ENCODE measurements at regions not wholly inside any gene's neighbourhood (a gene's known extent, or its start where the extent isn't known, plus 50 kb on each side); places are given as distances from the start of the nearest gene placed in this dataset.
"Not testable (repeated sequence)": the region's sequence is repeated elsewhere in the genome, so short reads cannot be mapped to it uniquely, and the experiment has no call there.

DNA sequence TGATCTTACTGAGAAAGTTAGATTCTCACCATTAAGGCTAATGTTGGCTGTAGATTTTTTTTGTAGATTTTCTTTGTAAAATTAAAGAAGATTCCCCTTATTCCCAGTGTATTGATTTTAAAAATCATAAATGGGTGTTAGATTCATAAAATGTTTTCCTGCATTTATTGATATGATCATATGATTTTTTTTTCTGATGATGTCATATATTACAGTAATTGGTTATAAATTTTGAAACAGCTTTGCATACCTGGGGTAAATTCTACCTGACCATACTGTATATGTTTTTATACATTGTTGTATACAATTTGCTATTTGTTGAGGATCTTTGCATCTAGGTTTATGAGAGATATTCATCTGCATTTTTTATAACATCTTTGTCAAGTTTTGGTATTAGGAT is 880.3 kb upstream of the GRIA3 start:
- no peak for DNase-seq (ENCODE audit: low spot score)

- DNase-seq (ENCODE audit: low spot score), result no peak
Measured at GRCh38 chrX:122344816-122345215, 839.3 kb upstream of the GRIA3 start.

DNA sequence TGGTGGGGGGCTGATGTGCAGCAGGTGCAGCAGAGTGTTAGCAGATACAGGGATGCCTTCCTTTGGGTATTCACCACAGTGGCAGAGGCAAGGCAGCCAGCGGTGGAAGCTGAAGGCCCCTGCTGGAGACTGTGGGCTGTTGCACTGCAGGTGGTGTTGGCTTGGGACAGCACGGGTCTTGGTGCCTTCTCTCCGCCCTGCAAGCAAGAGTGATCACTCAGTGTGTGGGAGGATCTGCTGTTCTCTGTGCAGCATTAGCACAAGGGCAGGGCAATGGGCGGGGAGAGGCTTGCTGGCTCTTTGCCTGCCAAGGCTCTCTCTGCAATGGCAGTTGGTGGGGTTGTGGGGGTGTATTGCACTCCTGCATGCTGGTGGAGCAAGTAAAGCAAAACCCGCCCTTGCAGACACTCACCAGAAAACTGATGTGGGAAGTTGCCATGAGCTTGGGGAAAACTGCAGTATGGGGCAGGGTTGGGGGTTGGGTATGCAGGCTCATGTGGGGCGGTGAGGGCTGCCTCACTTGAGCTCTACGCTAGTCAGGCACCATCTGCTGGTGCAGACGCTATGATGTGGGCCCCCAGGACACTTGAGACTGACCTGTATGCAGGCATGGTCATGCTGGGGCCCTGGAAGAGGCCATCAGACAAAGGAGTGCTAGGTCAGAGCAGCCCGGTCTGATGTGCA is 820.8 kb upstream of the GRIA3 start:
- no peak for DNase-seq (ENCODE audit: low spot score)

- not testable (repeated sequence) for DNase-seq (ENCODE audit: low spot score)
Measured at GRCh38 chrX:122375533-122375932, 808.5 kb upstream of the GRIA3 start.

- DNase-seq (ENCODE audit: low spot score), result no peak
Measured at GRCh38 chrX:122389005-122389404, 795.1 kb upstream of the GRIA3 start.

DNA sequence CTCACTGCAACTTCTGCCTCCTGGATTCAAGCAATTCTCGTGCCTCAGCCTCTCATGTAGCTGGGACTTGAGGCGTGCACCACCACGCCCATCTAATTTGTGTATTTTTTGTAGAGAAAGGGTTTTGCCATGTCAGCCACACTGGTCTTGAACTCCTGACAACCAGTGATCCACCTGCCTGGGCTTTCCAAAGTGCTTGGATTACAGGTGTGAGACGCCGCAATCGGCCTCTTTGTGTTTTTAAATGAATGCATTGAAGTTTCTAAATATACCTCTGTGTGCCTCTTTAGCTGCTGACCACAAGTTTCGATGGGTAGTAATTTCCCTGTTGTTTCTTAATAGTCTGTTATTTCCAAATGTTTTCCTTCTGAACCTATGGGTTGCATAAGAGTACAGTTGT is 765.3 kb upstream of the GRIA3 start:
- DNase-seq (ENCODE audit: low spot score), result no peak

GRCh38 chrX:122421434-122422121 is 762.5 kb upstream of the GRIA3 start:
- no peak for DNase-seq (ENCODE audit: low spot score)

DNA sequence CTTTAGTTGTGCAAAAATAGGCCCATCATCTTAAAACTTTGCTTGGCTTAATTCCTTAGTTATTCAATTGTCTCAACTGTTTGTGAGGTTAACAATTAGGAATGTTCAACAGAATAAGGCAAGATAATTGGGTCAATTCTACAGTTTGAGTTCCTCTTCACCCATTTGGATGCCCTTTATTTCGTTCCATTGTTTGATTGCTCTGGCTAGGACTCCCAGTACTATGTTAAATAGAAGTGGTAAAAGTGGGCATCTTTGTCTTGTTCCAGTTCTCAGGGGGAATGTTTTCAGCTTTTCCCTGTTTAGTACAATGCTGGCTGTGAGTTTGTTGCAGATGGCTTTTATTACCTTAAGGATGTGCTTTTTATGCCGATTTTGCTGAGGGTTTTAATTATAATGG is 761.5 kb upstream of the GRIA3 start:
- no peak for DNase-seq (ENCODE audit: low spot score)

DNA sequence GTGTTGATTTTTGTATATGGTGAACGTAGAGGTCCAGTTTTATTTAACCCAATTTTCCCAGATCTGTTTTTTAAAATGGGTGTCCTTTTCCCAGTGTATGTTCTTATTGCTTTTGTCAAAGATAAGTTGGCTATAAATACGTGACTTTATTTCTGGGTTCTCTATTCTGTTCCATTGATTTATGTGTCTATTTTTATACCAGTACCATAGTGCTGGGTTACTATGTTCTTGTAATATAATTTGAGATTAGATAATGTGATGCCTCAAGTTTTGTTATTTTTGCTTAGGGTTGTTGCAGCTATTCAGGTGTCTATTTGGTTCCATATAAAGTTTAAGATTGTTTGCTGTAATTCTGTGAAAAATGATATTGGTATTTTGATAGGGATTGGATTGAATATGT is 749.1 kb upstream of the GRIA3 start:
- no peak for DNase-seq (ENCODE audit: low spot score)

- no peak for DNase-seq (ENCODE audit: low spot score)
Measured at GRCh38 chrX:122439831-122440230, 744.2 kb upstream of the GRIA3 start.

GRCh38 chrX:122440832-122441231 is 743.2 kb upstream of the GRIA3 start:
- DNase-seq (ENCODE audit: low spot score), result no peak

- DNase-seq (ENCODE audit: low spot score), result no peak
Measured at GRCh38 chrX:122441451-122441850, 742.6 kb upstream of the GRIA3 start.

DNA sequence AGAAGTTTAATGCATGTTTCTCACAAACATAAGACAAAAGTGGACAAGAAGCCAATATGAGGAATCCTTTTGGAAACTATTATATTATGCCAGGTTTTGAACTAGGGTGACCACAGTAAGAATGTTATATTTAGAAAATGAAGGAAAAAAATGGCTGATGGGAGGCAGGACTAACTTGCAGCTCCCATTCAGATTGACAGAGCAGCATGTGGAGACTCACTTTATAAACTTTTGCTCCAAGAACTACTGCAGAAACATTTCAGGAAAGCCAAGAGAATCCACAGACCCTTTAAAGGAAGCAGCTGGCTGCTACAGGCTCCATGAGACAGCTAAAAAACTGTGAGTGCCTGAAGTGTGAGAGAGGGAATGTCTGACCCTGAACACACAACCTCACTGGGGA is 738.6 kb upstream of the GRIA3 start:
- no peak for DNase-seq (ENCODE audit: low spot score)

DNA sequence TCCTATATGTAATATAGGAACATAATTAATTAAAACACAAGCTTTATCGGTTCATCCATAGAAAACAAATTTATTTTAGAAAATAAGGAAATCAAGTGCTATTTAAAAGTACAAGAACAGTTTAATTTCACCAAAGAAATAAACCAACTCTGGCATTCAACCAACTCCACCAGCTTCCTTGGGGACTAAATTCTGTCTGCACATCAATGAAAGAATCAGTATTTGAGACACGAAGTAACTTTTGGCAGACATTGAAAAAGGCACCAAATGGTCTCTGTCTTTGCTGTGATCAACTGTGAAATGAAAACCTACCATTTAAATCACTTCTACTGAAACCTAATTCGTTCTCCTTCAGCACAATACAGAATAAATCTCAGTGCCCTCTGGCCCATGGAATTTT is 719.7 kb upstream of the GRIA3 start:
- no peak for DNase-seq (ENCODE audit: low spot score)

GRCh38 chrX:122475306-122475705 is 708.8 kb upstream of the GRIA3 start:
- DNase-seq (ENCODE audit: low spot score), result no peak

- no peak for DNase-seq (ENCODE audit: low spot score)
Measured at GRCh38 chrX:122500556-122500955, 683.5 kb upstream of the GRIA3 start.

GRCh38 chrX:122501652-122502051 is 682.4 kb upstream of the GRIA3 start:
- DNase-seq (ENCODE audit: low spot score), result no peak

- no peak for DNase-seq (ENCODE audit: low spot score)
Measured at GRCh38 chrX:122504026-122504425, 680.1 kb upstream of the GRIA3 start.

- no peak for DNase-seq (ENCODE audit: low spot score)
Measured at GRCh38 chrX:122512561-122513072, 671.5 kb upstream of the GRIA3 start.

GRCh38 chrX:122517786-122518185 is 666.3 kb upstream of the GRIA3 start:
- no peak for DNase-seq (ENCODE audit: low spot score)

GRCh38 chrX:122545778-122546177 is 638.3 kb upstream of the GRIA3 start:
- no peak for DNase-seq (ENCODE audit: low spot score)

- DNase-seq (ENCODE audit: low spot score), result no peak
Measured at GRCh38 chrX:122546269-122546668, 637.8 kb upstream of the GRIA3 start.

DNA sequence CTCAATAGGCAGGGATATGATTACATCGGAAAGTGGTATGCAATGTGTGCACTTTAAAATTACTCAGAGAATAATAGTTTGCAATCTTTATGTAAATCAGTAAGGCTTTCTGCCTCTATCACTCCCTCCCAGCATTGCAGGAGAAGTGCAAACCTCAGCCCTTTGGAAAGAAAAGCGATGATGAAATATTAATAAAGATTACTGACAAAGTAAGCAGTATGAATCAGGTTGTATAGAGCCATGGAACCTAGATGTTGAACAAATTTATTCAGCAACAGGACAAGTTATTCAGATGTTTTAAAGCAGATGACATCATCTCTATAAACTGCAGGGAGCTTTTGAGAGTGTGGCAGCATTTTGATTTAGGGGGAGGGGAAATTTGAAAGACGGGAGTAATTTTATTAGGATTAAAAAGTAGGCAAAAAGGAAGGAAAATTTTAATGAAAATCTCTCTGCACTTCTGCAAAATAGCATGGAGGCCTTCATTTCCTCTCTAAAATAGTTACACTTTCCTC is 631.7 kb upstream of the GRIA3 start:
- DNase-seq (ENCODE audit: low spot score), result no peak

DNA sequence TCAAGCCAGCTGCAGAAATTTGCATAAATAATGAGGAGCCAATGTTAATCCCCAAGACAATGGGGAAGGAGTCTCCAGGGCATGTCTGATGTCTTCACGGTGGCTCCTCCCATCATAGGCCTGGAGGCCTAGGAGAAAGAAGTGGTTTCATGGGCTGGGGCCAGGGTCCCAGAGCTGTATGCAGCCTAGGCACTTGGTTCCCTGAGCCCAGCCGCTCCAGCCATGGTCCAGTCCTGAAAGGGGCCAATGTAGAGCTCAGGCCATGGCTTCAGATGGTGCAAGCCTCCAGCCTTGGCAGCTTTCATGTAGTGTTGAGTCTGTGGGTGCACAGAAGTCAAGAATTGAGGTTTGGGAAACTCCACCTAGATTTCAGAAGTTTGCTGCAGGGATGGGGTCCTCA is 628.2 kb upstream of the GRIA3 start:
- DNase-seq (ENCODE audit: low spot score), result no peak

All from hepatic stellate cell (primary cell).